Activated CD4-positive, alpha-beta T cell treated with anti-CD3 and anti-CD28 coated beads, Interleukin-2, amount 50 U/mL, for 16 hours (primary cell): ENCODE measurements at regions not wholly inside any gene's neighbourhood (a gene's known extent, or its start where the extent isn't known, plus 50 kb on each side); places are given as distances from the start of the nearest gene placed in this dataset.
"Not testable (repeated sequence)": the region's sequence is repeated elsewhere in the genome, so short reads cannot be mapped to it uniquely, and the experiment has no call there.

ENCODE experiments used
- DNase-seq: peaks from one replicate; pipeline ENCODE4 v3.0.0-alpha.2; 2020

- no peak for DNase-seq
Measured at GRCh38 chr11:87456499-87456898, 418.8 kb downstream of the TMEM135 start.

GRCh38 chr11:87455180-87455579, 417.4 kb downstream of the TMEM135 start:
- no peak for DNase-seq

GRCh38 chr11:87454241-87454640, 416.5 kb downstream of the TMEM135 start:
- DNase-seq = no peak

- DNase-seq = no peak
Measured at GRCh38 chr11:87453531-87454089, 415.9 kb downstream of the TMEM135 start.

GRCh38 chr11:87452025-87452424, 414.3 kb downstream of the TMEM135 start:
- not testable (repeated sequence) for DNase-seq

- DNase-seq = no peak
Measured at GRCh38 chr11:87451395-87451794, 413.7 kb downstream of the TMEM135 start.

GRCh38 chr11:87447606-87448005, 409.9 kb downstream of the TMEM135 start:
- DNase-seq = no peak

GRCh38 chr11:87444993-87445392, 407.3 kb downstream of the TMEM135 start:
- DNase-seq = no peak

- DNase-seq = no peak
Measured at GRCh38 chr11:87443707-87444106, 406.0 kb downstream of the TMEM135 start.

- no peak for DNase-seq
Measured at GRCh38 chr11:87440076-87440770, 402.5 kb downstream of the TMEM135 start.

- DNase-seq = no peak
Measured at GRCh38 chr11:87438416-87438815, 400.7 kb downstream of the TMEM135 start.

- DNase-seq = no peak
Measured at GRCh38 chr11:87437844-87438223, 400.1 kb downstream of the TMEM135 start.

- no peak for DNase-seq
Measured at GRCh38 chr11:87437133-87437843, 399.6 kb downstream of the TMEM135 start.

- no peak for DNase-seq
Measured at GRCh38 chr11:87432022-87432421, 394.3 kb downstream of the TMEM135 start.

GRCh38 chr11:87431392-87431791, 393.7 kb downstream of the TMEM135 start:
- DNase-seq = no peak

- no peak for DNase-seq
Measured at GRCh38 chr11:87430821-87431220, 393.1 kb downstream of the TMEM135 start.

GRCh38 chr11:87429996-87430395, 392.3 kb downstream of the TMEM135 start:
- no peak for DNase-seq

GRCh38 chr11:87428266-87428665, 390.5 kb downstream of the TMEM135 start:
- DNase-seq = no peak

GRCh38 chr11:87425943-87426342, 388.2 kb downstream of the TMEM135 start:
- no peak for DNase-seq

- no peak for DNase-seq
Measured at GRCh38 chr11:87425391-87425790, 387.7 kb downstream of the TMEM135 start.

GRCh38 chr11:87423161-87423560, 385.4 kb downstream of the TMEM135 start:
- no peak for DNase-seq

GRCh38 chr11:87422566-87422965, 384.8 kb downstream of the TMEM135 start:
- DNase-seq = no peak

GRCh38 chr11:87421422-87421821, 383.7 kb downstream of the TMEM135 start:
- DNase-seq = peak; percentile 57

- DNase-seq = no peak
Measured at GRCh38 chr11:87417951-87418350, 380.2 kb downstream of the TMEM135 start.
